Hepatocyte (in vitro differentiated cells): ENCODE measurements at regions not wholly inside any gene's neighbourhood (a gene's known extent, or its start where the extent isn't known, plus 50 kb on each side); places are given as distances from the start of the nearest gene placed in this dataset.

ENCODE experiments used
- EZH2 ChIP-seq: fragments of 200-600 bp; sonication (generic); IDR thresholded peaks from 2 replicates; pipeline ENCODE4 v1.6.1; 2016; ENCODE audit warnings: antibody characterized with exemption, mild to moderate bottlenecking, borderline replicate concordance
- TF ChIP-seq, protein P1 (sequence below): fragments of 200-600 bp; sonication (generic); IDR thresholded peaks from 2 replicates; pipeline ENCODE4 v1.5.1; 2016; ENCODE audit warnings: antibody characterized with exemption, mild to moderate bottlenecking; ENCODE audit not compliant: poor library complexity

DNA sequence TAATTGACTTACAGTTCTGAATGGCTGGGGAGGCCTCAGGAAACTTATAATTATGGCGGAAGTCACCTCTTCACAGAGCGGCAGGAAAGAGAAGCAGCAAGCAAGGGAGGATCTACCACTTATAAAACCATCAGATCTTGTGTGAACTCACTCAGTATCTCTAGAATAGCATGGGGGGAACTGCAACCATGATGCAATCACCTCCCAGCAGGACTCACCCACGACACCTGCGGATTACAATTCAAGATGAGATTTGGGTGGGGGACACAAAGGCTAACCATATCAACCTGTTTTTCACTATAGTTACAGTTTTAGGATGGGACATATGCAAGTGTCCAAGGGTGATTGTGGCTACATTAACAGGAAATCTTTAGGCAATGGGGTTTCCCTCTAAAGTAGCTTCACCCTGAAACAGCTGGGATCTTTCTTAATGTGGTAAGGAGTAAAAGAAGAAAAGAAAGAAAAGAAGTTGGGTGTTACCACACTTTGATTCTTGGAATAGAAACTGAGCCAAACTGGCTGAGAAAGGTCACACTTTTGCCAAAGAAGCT is 453.8 kb downstream of the OTOL1 start:
- TF ChIP-seq, protein P1, sequence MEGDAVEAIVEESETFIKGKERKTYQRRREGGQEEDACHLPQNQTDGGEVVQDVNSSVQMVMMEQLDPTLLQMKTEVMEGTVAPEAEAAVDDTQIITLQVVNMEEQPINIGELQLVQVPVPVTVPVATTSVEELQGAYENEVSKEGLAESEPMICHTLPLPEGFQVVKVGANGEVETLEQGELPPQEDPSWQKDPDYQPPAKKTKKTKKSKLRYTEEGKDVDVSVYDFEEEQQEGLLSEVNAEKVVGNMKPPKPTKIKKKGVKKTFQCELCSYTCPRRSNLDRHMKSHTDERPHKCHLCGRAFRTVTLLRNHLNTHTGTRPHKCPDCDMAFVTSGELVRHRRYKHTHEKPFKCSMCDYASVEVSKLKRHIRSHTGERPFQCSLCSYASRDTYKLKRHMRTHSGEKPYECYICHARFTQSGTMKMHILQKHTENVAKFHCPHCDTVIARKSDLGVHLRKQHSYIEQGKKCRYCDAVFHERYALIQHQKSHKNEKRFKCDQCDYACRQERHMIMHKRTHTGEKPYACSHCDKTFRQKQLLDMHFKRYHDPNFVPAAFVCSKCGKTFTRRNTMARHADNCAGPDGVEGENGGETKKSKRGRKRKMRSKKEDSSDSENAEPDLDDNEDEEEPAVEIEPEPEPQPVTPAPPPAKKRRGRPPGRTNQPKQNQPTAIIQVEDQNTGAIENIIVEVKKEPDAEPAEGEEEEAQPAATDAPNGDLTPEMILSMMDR: no peak
- TF ChIP-seq EZH2: no peak
